HG03064 (cell line): ENCODE measurements at regions not wholly inside any gene's neighbourhood (a gene's known extent, or its start where the extent isn't known, plus 50 kb on each side); places are given as distances from the start of the nearest gene placed in this dataset.
"Not testable (repeated sequence)": the region's sequence is repeated elsewhere in the genome, so short reads cannot be mapped to it uniquely, and the experiment has no call there.

ENCODE experiments used
- ATAC-seq: cut with Tn5 transposase; IDR thresholded peaks from one replicate; pipeline ENCODE4 v1.9.1; 2021; ENCODE audit warnings: low read depth; ENCODE audit not compliant: unreplicated experiment

GRCh38 chr1:72986591-72987290, 704.4 kb upstream of the NEGR1 start:
- ATAC-seq, result no peak

GRCh38 chr1:72985024-72985423, 702.7 kb upstream of the NEGR1 start:
- ATAC-seq, result not testable (repeated sequence)

GRCh38 chr1:72983011-72983410, 700.7 kb upstream of the NEGR1 start:
- not testable (repeated sequence) for ATAC-seq

DNA sequence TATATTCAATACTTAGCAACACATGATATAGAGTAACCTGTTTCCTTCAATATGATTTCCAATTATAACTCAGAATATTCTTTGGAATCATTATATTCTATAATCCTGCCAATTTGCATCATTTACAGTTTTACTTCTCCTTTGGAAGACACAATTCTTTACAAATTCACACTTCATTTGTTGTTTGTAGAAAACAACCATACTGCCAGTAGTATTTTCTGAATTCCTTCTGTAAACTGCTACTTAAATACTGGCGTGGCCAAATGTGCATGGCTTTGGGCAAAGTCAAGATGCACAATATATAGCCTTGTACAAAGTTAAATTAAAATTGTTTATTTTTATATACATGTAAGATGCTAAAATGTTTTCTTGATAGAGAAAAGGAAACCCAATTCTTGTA, 687.1 kb upstream of the NEGR1 start:
- ATAC-seq, result no peak

DNA sequence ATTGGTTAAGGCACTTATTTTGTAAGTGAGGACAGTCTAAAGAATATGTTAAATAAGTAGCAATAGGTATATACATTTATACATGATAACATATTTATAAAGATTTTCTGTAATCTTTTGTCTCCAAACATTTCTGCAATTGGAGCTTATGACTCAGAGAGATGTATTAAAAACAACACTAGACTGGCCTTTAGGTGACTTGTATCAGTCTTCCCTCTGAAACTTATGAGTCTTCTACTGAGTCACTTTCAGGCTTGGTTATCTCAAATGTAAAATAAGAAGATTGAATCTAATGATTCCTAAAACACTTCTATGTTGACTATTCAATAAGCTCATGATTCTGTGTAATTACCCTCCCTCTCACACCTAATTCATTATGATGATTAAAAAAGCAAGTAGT, 672.6 kb upstream of the NEGR1 start:
- ATAC-seq, result no peak

DNA sequence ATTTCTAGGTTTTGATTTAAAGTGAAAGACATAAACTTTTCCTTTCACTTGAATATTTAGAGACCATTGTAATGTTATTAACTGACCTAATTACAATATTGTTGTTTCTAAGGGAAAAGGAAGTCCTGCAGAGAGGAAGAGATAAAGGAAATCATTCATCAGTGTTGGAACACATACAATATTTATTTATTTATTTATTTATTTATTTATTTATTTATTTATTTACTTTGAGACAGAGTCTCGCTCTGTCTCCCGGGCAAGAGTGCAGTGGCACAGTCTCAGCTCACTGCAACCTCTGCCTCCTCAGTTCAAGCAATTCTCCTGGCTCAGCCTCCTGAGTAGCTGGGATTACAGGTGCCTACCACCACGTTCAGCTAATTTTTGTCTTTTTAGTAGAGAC, 668.6 kb upstream of the NEGR1 start:
- ATAC-seq, result not testable (repeated sequence)

GRCh38 chr1:72946903-72947499, 664.7 kb upstream of the NEGR1 start:
- no peak for ATAC-seq

DNA sequence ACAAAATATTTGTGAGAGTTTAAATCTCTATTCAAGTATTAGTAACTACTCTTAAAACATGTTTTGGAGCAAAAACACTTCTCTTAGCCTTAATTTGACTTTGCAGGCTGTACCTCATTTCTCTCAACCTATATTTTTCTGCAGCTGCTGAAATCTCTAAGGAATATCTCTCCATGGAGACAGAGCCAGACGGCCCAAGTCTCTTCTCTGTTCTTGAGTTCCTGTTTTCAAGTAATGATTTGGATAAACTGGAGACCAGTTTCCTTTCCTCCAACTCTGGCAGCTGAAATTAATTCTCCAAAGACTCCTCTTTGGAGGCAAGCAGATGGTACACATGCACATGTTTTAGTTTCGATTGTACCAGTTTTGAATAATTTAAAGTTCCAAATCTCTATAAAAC, 659.7 kb upstream of the NEGR1 start:
- no peak for ATAC-seq

- no peak for ATAC-seq
Measured at GRCh38 chr1:72938408-72938807, 656.1 kb upstream of the NEGR1 start.

GRCh38 chr1:72937905-72938304, 655.6 kb upstream of the NEGR1 start:
- ATAC-seq, result no peak

- no peak for ATAC-seq
Measured at GRCh38 chr1:72936942-72937341, 654.6 kb upstream of the NEGR1 start.

DNA sequence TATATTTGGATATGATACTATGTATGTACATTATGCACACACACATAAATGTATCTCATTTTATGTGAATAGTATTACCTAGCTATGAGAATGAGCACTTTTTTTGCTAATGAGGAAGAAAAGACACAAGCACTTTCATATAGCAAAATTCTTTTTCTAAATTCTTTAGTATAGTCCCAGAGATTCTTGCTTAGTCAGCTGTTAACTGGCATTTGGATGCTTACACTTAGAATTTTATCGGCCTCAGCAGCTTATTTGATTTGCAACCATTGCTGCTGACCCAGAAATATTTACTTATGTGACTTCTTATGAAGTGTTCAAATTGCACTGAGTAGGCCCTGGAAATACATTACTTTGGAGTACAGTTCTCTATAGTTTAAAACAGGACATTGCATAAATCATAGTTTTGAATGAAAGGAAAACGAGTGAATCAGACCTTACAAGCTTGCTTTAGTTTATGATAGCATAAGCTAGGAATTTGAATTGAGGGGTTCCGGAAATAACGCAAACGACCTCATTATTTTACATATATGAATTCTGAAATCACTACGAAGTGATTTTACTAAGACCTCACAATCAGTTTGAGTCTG, 653.9 kb upstream of the NEGR1 start:
- ATAC-seq, result no peak

DNA sequence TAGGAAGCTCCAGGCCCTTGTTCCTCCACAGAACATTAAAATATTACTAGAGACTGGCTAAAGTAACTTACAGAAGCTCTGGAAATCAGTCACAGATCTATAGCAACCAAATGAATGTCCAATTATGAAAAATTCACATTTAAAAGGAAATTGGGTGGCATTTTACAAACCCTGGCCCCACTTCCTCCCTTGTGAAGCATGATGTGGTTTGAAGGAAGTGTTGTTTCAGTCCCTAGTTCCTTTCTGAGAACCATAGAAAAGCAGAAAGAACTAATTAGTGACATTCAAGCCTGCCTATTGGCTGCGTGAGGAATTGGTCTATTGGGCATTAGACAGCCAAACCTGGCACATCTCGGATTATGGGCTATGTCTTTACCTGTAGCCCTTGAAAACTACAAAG, 649.7 kb upstream of the NEGR1 start:
- ATAC-seq, result no peak

DNA sequence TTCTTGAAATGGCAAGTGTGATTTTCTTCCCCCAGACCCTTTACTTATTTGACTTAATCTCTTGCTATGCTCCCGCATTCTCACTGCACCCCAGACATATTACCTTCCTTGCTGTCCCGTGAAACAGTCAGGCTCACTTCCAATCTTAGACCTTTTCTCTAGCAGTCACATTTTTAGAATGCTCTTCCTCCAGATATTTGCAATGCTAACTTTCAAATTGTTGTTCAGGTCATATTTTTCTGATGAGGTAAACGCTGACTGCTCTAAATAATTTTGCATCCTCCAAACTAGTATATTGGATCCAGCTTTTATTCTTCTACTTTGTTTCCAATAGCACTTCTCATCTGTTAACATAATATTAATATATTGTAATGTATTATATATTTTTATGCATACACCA, 648.2 kb upstream of the NEGR1 start:
- ATAC-seq, result no peak

- ATAC-seq, result no peak
Measured at GRCh38 chr1:72918940-72919339, 636.6 kb upstream of the NEGR1 start.

- ATAC-seq, result no peak
Measured at GRCh38 chr1:72917920-72918319, 635.6 kb upstream of the NEGR1 start.

GRCh38 chr1:72915581-72915980, 633.2 kb upstream of the NEGR1 start:
- no peak for ATAC-seq

GRCh38 chr1:72911656-72912055, 629.3 kb upstream of the NEGR1 start:
- no peak for ATAC-seq

GRCh38 chr1:72896256-72896655, 613.9 kb upstream of the NEGR1 start:
- no peak for ATAC-seq

DNA sequence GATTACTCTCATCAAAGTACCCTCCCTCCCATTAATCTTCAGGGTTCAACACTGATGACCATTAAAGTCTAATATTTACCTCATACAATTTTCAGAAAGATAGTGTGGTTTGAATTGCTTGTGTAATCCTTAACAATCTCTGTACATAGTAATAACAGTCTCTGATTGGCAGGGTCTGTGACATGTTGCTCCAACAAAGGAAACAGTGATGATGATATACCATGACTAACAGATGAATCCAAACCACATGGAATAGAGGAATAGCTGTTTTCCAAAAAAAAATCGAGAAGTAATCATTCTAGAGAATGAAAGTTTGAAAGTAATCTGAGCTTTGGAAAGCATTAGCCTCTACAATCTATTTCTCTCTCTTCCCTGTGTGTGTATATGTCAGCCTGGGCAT, 610.1 kb upstream of the NEGR1 start:
- ATAC-seq, result no peak

- ATAC-seq, result no peak
Measured at GRCh38 chr1:72891976-72892375, 609.6 kb upstream of the NEGR1 start.

DNA sequence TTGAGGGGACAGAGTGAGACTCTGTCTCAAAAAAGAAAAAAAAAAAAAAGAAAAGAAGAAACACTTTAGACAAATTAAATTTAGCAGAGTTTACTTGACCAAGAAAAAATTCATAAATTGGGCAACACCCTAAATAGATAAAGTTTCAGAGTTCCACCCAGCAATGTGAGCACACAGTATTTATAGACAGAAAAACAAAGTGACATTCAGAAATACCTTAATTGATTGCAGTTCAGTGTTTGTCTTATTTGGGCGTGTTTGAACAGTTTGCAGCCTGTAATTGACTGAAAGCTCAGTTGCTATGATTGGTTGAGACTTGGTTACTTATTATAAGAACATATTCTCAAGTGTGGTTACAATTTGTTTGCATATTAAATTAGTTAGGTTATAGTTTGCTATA, 603.5 kb upstream of the NEGR1 start:
- no peak for ATAC-seq
